PFSK-1 (cell line): ENCODE measurements at regions not wholly inside any gene's neighbourhood (a gene's known extent, or its start where the extent isn't known, plus 50 kb on each side); places are given as distances from the start of the nearest gene placed in this dataset.

ENCODE experiments used
- POLR2AphosphoS5 ChIP-seq: IDR thresholded peaks from 2 replicates; pipeline ENCODE4 v1.6.1; 2012; ENCODE audit warnings: low read depth, mild to moderate bottlenecking, control low read depth, low read length, moderate library complexity
- TF ChIP-seq, protein P1 (sequence below), 2 experiments: IDR thresholded peaks; 2 replicates each; pipeline versions ENCODE4 v1.6.1 to v1.8.0; 2011 to 2012; ENCODE audit warnings: low read depth in 2 of 2, low read length in 2 of 2, control low read depth in 1 of 2, inconsistent platforms in 1 of 2, mild to moderate bottlenecking in 1 of 2, moderate library complexity in 1 of 2; ENCODE audit not compliant: insufficient read depth in 1 of 2

GRCh38 chr3:72577190-72577589 is 271.1 kb downstream of the SHQ1 start:
- TF ChIP-seq, protein P1, sequence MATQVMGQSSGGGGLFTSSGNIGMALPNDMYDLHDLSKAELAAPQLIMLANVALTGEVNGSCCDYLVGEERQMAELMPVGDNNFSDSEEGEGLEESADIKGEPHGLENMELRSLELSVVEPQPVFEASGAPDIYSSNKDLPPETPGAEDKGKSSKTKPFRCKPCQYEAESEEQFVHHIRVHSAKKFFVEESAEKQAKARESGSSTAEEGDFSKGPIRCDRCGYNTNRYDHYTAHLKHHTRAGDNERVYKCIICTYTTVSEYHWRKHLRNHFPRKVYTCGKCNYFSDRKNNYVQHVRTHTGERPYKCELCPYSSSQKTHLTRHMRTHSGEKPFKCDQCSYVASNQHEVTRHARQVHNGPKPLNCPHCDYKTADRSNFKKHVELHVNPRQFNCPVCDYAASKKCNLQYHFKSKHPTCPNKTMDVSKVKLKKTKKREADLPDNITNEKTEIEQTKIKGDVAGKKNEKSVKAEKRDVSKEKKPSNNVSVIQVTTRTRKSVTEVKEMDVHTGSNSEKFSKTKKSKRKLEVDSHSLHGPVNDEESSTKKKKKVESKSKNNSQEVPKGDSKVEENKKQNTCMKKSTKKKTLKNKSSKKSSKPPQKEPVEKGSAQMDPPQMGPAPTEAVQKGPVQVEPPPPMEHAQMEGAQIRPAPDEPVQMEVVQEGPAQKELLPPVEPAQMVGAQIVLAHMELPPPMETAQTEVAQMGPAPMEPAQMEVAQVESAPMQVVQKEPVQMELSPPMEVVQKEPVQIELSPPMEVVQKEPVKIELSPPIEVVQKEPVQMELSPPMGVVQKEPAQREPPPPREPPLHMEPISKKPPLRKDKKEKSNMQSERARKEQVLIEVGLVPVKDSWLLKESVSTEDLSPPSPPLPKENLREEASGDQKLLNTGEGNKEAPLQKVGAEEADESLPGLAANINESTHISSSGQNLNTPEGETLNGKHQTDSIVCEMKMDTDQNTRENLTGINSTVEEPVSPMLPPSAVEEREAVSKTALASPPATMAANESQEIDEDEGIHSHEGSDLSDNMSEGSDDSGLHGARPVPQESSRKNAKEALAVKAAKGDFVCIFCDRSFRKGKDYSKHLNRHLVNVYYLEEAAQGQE (IDR thresholded peaks at IDR 0.05; ENCODE audit: insufficient read depth in 1 of 2, low read depth in 2 of 2, low read length in 2 of 2), result no peak
- no peak for TF ChIP-seq POLR2AphosphoS5
